Activated T-helper 1 cell treated with Interleukin-2 at 50 U/mL for 16 hours (primary cell): ENCODE measurements at regions not wholly inside any gene's neighbourhood (a gene's known extent, or its start where the extent isn't known, plus 50 kb on each side); places are given as distances from the start of the nearest gene placed in this dataset.

Source experiments
- DNase-seq: peaks from one replicate; pipeline ENCODE4 v3.0.0-alpha.2; 2020; ENCODE audit warnings: low read depth

- no peak for DNase-seq
Observed at GRCh38 chr1:221371705-221372104, 370.2 kb downstream of the DUSP10 start.

GRCh38 chr1:221373795-221374194, 368.1 kb downstream of the DUSP10 start:
- no peak for DNase-seq

GRCh38 chr1:221376286-221376685, 365.6 kb downstream of the DUSP10 start:
- no peak for DNase-seq

- DNase-seq: no peak
Observed at GRCh38 chr1:221381910-221382623, 359.8 kb downstream of the DUSP10 start.

GRCh38 chr1:221392453-221392852, 349.4 kb downstream of the DUSP10 start:
- DNase-seq: no peak

GRCh38 chr1:221394011-221394544, 347.8 kb downstream of the DUSP10 start:
- no peak for DNase-seq

GRCh38 chr1:221396526-221396925, 345.4 kb downstream of the DUSP10 start:
- DNase-seq: no peak

GRCh38 chr1:221397141-221397540, 344.7 kb downstream of the DUSP10 start:
- no peak for DNase-seq

- no peak for DNase-seq
Observed at GRCh38 chr1:221397606-221398005, 344.3 kb downstream of the DUSP10 start.

- DNase-seq: no peak
Observed at GRCh38 chr1:221405146-221405545, 336.7 kb downstream of the DUSP10 start.

GRCh38 chr1:221408117-221408803, 333.6 kb downstream of the DUSP10 start:
- no peak for DNase-seq

GRCh38 chr1:221411283-221411682, 330.6 kb downstream of the DUSP10 start:
- no peak for DNase-seq

- DNase-seq: no peak
Observed at GRCh38 chr1:221414772-221415539, 326.9 kb downstream of the DUSP10 start.

GRCh38 chr1:221415651-221416050, 326.2 kb downstream of the DUSP10 start:
- DNase-seq: no peak

GRCh38 chr1:221416142-221416541, 325.7 kb downstream of the DUSP10 start:
- DNase-seq: no peak

GRCh38 chr1:221416723-221417122, 325.2 kb downstream of the DUSP10 start:
- DNase-seq: no peak

GRCh38 chr1:221418346-221418745, 323.5 kb downstream of the DUSP10 start:
- DNase-seq: no peak

GRCh38 chr1:221419513-221420095, 322.3 kb downstream of the DUSP10 start:
- DNase-seq: no peak

GRCh38 chr1:221429264-221429663, 312.6 kb downstream of the DUSP10 start:
- DNase-seq: no peak

GRCh38 chr1:221430152-221430960, 311.5 kb downstream of the DUSP10 start:
- DNase-seq: no peak

GRCh38 chr1:221431068-221431651, 310.7 kb downstream of the DUSP10 start:
- DNase-seq: no peak
